PC-3 (cell line): ENCODE measurements at regions not wholly inside any gene's neighbourhood (a gene's known extent, or its start where the extent isn't known, plus 50 kb on each side); places are given as distances from the start of the nearest gene placed in this dataset. TPM values are rescaled to one million over a fixed set of nuclear protein-coding genes. Genes with fewer than 3 reads are reported as not detected.

Source experiments
- ATAC-seq: fragments of 200-7000 bp; cut with Tn5 transposase; 2 replicates; pipeline ENCODE4 v1.9.1; 2020; ENCODE audit warnings: mild to moderate bottlenecking, moderate library complexity
- BruUV-seq: library from RNA; stranded (reverse); fragments of 400-500 nt; replicated peaks from 2 replicates; lab custom pipeline; 2021; lab: Mats Ljungman, UMichigan
- CTCF ChIA-PET: fragments of 300-600 bp; sonication (Branson Sonifier 250); formaldehyde crosslinking; loops from one replicate; lab custom pipeline; 2022; ENCODE audit warnings: antibody characterized with exemption; lab: Charles Lee
- POLR2A ChIA-PET: fragments of 300-600 bp; sonication (Branson Sonifier 250); formaldehyde crosslinking; loops from one replicate; lab custom pipeline; 2022; ENCODE audit warnings: antibody characterized with exemption; ENCODE audit not compliant: unreplicated experiment; lab: Charles Lee
- DNase-seq: peaks from one replicate; pipeline ENCODE4 v3.0.0-alpha.2; 2015
- H2AFZ ChIP-seq: fragments of 300-600 bp; sonication (generic); 2 replicates; pipeline ENCODE4 v1.6.0; 2016; ENCODE audit warnings: antibody characterized with exemption, low read length
- H3F3A ChIP-seq: fragments of 300-600 bp; sonication (generic); one replicate; pipeline ENCODE4 v1.6.0; 2017; ENCODE audit warnings: antibody characterized with exemption, low read length, control low read depth, mild to moderate bottlenecking; ENCODE audit not compliant: unreplicated experiment
- H3K27ac ChIP-seq: fragments of 300-600 bp; sonication (generic); 2 replicates; pipeline ENCODE4 v1.5.1; 2016; ENCODE audit warnings: mild to moderate bottlenecking, low read length
- H3K27me3 ChIP-seq: fragments of 300-600 bp; sonication (generic); 2 replicates; pipeline ENCODE4 v1.6.1; 2016; ENCODE audit warnings: low read length, mixed read lengths
- H3K36me3 ChIP-seq: fragments of 300-600 bp; sonication (generic); 2 replicates; pipeline ENCODE4 v1.6.1; 2016; ENCODE audit warnings: low read depth, mixed run types, low read length, mixed read lengths
- H3K4me1 ChIP-seq: fragments of 300-600 bp; sonication (generic); 2 replicates; pipeline ENCODE4 v1.5.1; 2016; ENCODE audit warnings: low read length; ENCODE audit not compliant: insufficient read depth
- H3K4me2 ChIP-seq: fragments of 300-600 bp; sonication (generic); 2 replicates; pipeline ENCODE4 v1.6.0; 2016; ENCODE audit warnings: low read length
- H3K4me3 ChIP-seq: fragments of 300-600 bp; sonication (generic); 2 replicates; pipeline ENCODE4 v1.5.1; 2016; ENCODE audit warnings: mild to moderate bottlenecking, low read length, mixed read lengths
- H3K79me2 ChIP-seq: fragments of 300-600 bp; sonication (generic); 2 replicates; pipeline ENCODE4 v1.6.1; 2017; ENCODE audit warnings: low read length, mixed read lengths
- H3K9ac ChIP-seq: fragments of 300-600 bp; sonication (generic); 2 replicates; pipeline ENCODE4 v1.6.0; 2016; ENCODE audit warnings: mild to moderate bottlenecking, low read length
- H3K9me2 ChIP-seq: fragments of 300-600 bp; sonication (generic); replicated peaks from 2 replicates; pipeline ENCODE4 v1.6.1; 2016; ENCODE audit warnings: mixed run types, low read length, mixed read lengths
- H3K9me3 ChIP-seq: fragments of 300-600 bp; sonication (generic); 2 replicates; pipeline ENCODE4 v1.6.1; 2016; ENCODE audit warnings: low read length, mixed read lengths
- H4K20me1 ChIP-seq: fragments of 300-600 bp; sonication (generic); 2 replicates; pipeline ENCODE4 v1.6.1; 2016; ENCODE audit warnings: low read length, mixed read lengths
- CTCF ChIP-seq: fragments of 300-600 bp; sonication (generic); conservative IDR thresholded peaks from 2 replicates; pipeline ENCODE4 v1.5.1; 2017; ENCODE audit warnings: antibody characterized with exemption, low read depth, mild to moderate bottlenecking, low read length
- EZH2 ChIP-seq: fragments of 300-600 bp; sonication (generic); IDR thresholded peaks from one replicate; pipeline ENCODE4 v1.6.1; 2017; ENCODE audit warnings: antibody characterized with exemption, mild to moderate bottlenecking, low read length; ENCODE audit not compliant: unreplicated experiment
- EZH2phosphoT487 ChIP-seq: fragments of 300-600 bp; sonication (generic); IDR thresholded peaks from 2 replicates; pipeline ENCODE4 v1.6.1; 2018; ENCODE audit warnings: mild to moderate bottlenecking, antibody characterized with exemption, low read length, borderline replicate concordance
- intact Hi-C: fragments of 100-400 bp; cut with micrococcal nuclease; formaldehyde crosslinking; loops from 2 replicates; pipeline ENCODE4 v1.9.0; 2023
- microRNA-seq: library from miRNA; unstranded; fragments of <30 nt; microRNA quantifications from one replicate; pipeline ENCODE4 v1.1.0, GENCODE V29; 2020; ENCODE audit not compliant: unreplicated experiment

GRCh38 chr21:20946701-20947100 lies 51.5 kb upstream of the NCAM2 start:
- DNase-seq (no peak), ATAC-seq (no peak)
- TF ChIP-seq CTCF (no peak), EZH2 (no peak), EZH2phosphoT487 (no peak)
- Histone ChIP-seq H3K36me3 (no peaks in the 10 kb centered on the region), H3K4me2 (no peak overlapping the region), H3K79me2 (no peaks in the 10 kb centered on the region), H3K27me3 (no peaks in the 10 kb centered on the region), H3K9me2 (no peaks in the 10 kb centered on the region; the same call in 1 of the 2 replicates), H4K20me1 (no peaks in the 10 kb centered on the region), H3F3A (no peaks in the 10 kb centered on the region), H3K9me3 (0 out of 2 replicates have a peak, but pooled peaks cover 4% of the 10 kb centered on the region), H3K4me1 (no peaks in the 10 kb centered on the region), H2AFZ (no peak overlapping the region), H3K27ac (no peak overlapping the region), H3K9ac (no peak overlapping the region), H3K4me3 (no peak overlapping the region)
- no TSS peak for BruUV-seq
- ChIA-PET POLR2A (no interaction called here), CTCF (interaction anchor here (0.6 kb wide), 1 partner anchor 1197 kb away, joined by 3 read pairs; no protein-coding TSS in a partner anchor)
- intact Hi-C loops: no loop called here

Small RNA genes lying in the stretch of these regions (microRNA-seq; reads per million reads assigned to microRNA genes)
- gene MIR548X: not detected
